HEK293T (cell line): ENCODE measurements at regions not wholly inside any gene's neighbourhood (a gene's known extent, or its start where the extent isn't known, plus 50 kb on each side); places are given as distances from the start of the nearest gene placed in this dataset.

Source experiments
- BHLHE40 ChIP-seq: fragments of 450-650 bp; IDR thresholded peaks from 2 replicates; pipeline ENCODE4 v1.6.1; 2016; ENCODE audit warnings: mild to moderate bottlenecking, moderate library complexity, borderline replicate concordance
- ELF4 ChIP-seq: fragments of 450-650 bp; IDR thresholded peaks from 2 replicates; pipeline ENCODE4 v1.6.1; 2017; ENCODE audit warnings: antibody characterized with exemption
- FOXA1 ChIP-seq: fragments of 450-650 bp; IDR thresholded peaks from 2 replicates; pipeline ENCODE4 v1.6.1; 2016; ENCODE audit warnings: mild to moderate bottlenecking
- FOXK2 ChIP-seq: fragments of 450-650 bp; IDR thresholded peaks from 2 replicates; pipeline ENCODE4 v1.6.1; 2016; ENCODE audit warnings: mild to moderate bottlenecking
- FOXM1 ChIP-seq: fragments of 450-650 bp; IDR thresholded peaks from 2 replicates; pipeline ENCODE4 v1.6.1; 2017; ENCODE audit warnings: mild to moderate bottlenecking, borderline replicate concordance
- PKNOX1 ChIP-seq: fragments of 450-650 bp; IDR thresholded peaks from 2 replicates; pipeline ENCODE4 v1.6.1; 2016
- SP1 ChIP-seq: fragments of 450-650 bp; IDR thresholded peaks from 2 replicates; pipeline ENCODE4 v1.6.1; 2017
- SUZ12 ChIP-seq: fragments of 450-650 bp; IDR thresholded peaks from 2 replicates; pipeline ENCODE4 v1.6.1; 2016; ENCODE audit warnings: mild to moderate bottlenecking

GRCh38 chrX:150310881-150311280 is 52.2 kb upstream of the MAMLD1 start:
- TF ChIP-seq SUZ12: no peak
- TF ChIP-seq FOXA1: no peak
- no peak for TF ChIP-seq FOXM1
- TF ChIP-seq ELF4: no peak
- no peak for TF ChIP-seq SP1
- TF ChIP-seq PKNOX1: no peak
- no peak for TF ChIP-seq FOXK2
- no peak for TF ChIP-seq BHLHE40
